GM12873 (cell line): ENCODE measurements at regions not wholly inside any gene's neighbourhood (a gene's known extent, or its start where the extent isn't known, plus 50 kb on each side); places are given as distances from the start of the nearest gene placed in this dataset.

Source experiments
- CTCF ChIP-seq: IDR thresholded peaks from 2 replicates; pipeline ENCODE4 v1.5.1; 2012; ENCODE audit warnings: low read depth, mild to moderate bottlenecking, moderate library complexity, low read length, control low read depth; ENCODE audit not compliant: insufficient read depth; ENCODE audit errors: missing control alignments

- TF ChIP-seq CTCF, result no peak
Measured at GRCh38 chr5:4542145-4542778, 597.9 kb upstream of the ADAMTS16 start.

GRCh38 chr5:4544049-4544670 is 596.0 kb upstream of the ADAMTS16 start:
- no peak for TF ChIP-seq CTCF

GRCh38 chr5:4547547-4547946 is 592.6 kb upstream of the ADAMTS16 start:
- TF ChIP-seq CTCF, result no peak

GRCh38 chr5:4548341-4548740 is 591.8 kb upstream of the ADAMTS16 start:
- no peak for TF ChIP-seq CTCF

GRCh38 chr5:4549351-4549750 is 590.8 kb upstream of the ADAMTS16 start:
- TF ChIP-seq CTCF, result no peak

- TF ChIP-seq CTCF, result no peak
Measured at GRCh38 chr5:4551034-4551433, 589.1 kb upstream of the ADAMTS16 start.

GRCh38 chr5:4553130-4553529 is 587.0 kb upstream of the ADAMTS16 start:
- TF ChIP-seq CTCF, result no peak
